OCI-LY3 (cell line): ENCODE measurements at regions not wholly inside any gene's neighbourhood (a gene's known extent, or its start where the extent isn't known, plus 50 kb on each side); places are given as distances from the start of the nearest gene placed in this dataset.

ENCODE experiments used
- H2AFZ ChIP-seq: fragments of 200-600, 300-600 bp; shearing (Covaris generic); 2 replicates; pipeline ENCODE4 v1.6.0; 2014; ENCODE audit warnings: antibody characterized with exemption, low read depth, low read length
- H3K27ac ChIP-seq: fragments of 200-600, 300-600 bp; sonication (generic); 2 replicates; pipeline ENCODE4 v1.5.1; 2014; ENCODE audit warnings: mild to moderate bottlenecking, low read length, moderate library complexity, mixed read lengths
- H3K27me3 ChIP-seq: fragments of 200-600, 300-600 bp; sonication (generic); 2 replicates; pipeline ENCODE4 v1.6.1; 2014; ENCODE audit warnings: low read depth, low read length, mixed read lengths
- H3K36me3 ChIP-seq: fragments of 200-600, 300-600 bp; sonication (generic); replicated peaks from 2 replicates; pipeline ENCODE3; 2014; ENCODE audit warnings: low read depth, low read length, mixed read lengths
- H3K4me1 ChIP-seq: fragments of 300-600, 200-600 bp; sonication (generic); 2 replicates; pipeline ENCODE4 v1.6.1; 2014; ENCODE audit warnings: low read length, mixed read lengths
- H3K4me2 ChIP-seq: fragments of 200-600, 300-600 bp; sonication (generic); 2 replicates; pipeline ENCODE4 v1.6.1; 2014; ENCODE audit warnings: low read length, mixed read lengths
- H3K4me3 ChIP-seq: fragments of 300-600, 200-600 bp; sonication (generic); 2 replicates; pipeline ENCODE4 v1.5.1; 2014; ENCODE audit warnings: antibody characterized with exemption, mild to moderate bottlenecking, low read length, moderate library complexity
- H3K79me2 ChIP-seq: fragments of 300-600, 200-600 bp; shearing (Covaris generic); 2 replicates; pipeline ENCODE4 v1.6.1; 2014; ENCODE audit warnings: mild to moderate bottlenecking, low read length, mixed read lengths
- H3K9ac ChIP-seq: fragments of 300-600, 200-600 bp; shearing (Covaris generic); 2 replicates; pipeline ENCODE4 v1.6.0; 2014; ENCODE audit warnings: mild to moderate bottlenecking, low read length, moderate library complexity
- H3K9me3 ChIP-seq: fragments of 200-600, 300-600 bp; shearing (Covaris generic); 2 replicates; pipeline ENCODE4 v1.6.1; 2014; ENCODE audit warnings: low read length, mixed read lengths; ENCODE audit not compliant: insufficient read depth
- H4K20me1 ChIP-seq: fragments of 200-600, 300-600 bp; sonication (generic); 2 replicates; pipeline ENCODE4 v1.6.1; 2016; ENCODE audit warnings: low read length, mixed read lengths; ENCODE audit not compliant: insufficient read depth
- CTCF ChIP-seq: fragments of 200-600, 300-600 bp; sonication (generic); IDR thresholded peaks from 2 replicates; pipeline ENCODE4 v1.5.1; 2014; ENCODE audit warnings: antibody characterized with exemption, low read length, low read depth
- EZH2phosphoT487 ChIP-seq: fragments of 200-600 bp; shearing (Covaris generic); IDR thresholded peaks from 2 replicates; pipeline ENCODE4 v1.6.1; 2018; ENCODE audit warnings: antibody characterized with exemption, mixed run types, low read depth

GRCh38 chr9:104256696-104257062 is 162.6 kb downstream of the SMC2 start:
- no peak for TF ChIP-seq CTCF
- no peak for TF ChIP-seq EZH2phosphoT487
- Histone ChIP-seq H3K27ac (no peak overlapping the region), H3K9me3 (no peaks in the 10 kb centered on the region; the same call in 1 of the 2 replicates), H4K20me1 (no peaks in the 10 kb centered on the region), H3K79me2 (no peaks in the 10 kb centered on the region), H3K27me3 (no peaks in the 10 kb centered on the region), H3K4me2 (no peak overlapping the region), H3K4me1 (peaks cover 4% of the 10 kb centered on the region; the same call in 1 of the 2 replicates), H3K9ac (no peak overlapping the region), H3K36me3 (no peaks in the 10 kb centered on the region), H2AFZ (no peak overlapping the region), H3K4me3 (no peak overlapping the region)

- H3K36me3 ChIP-seq: no peaks in the 10 kb centered on the region
- no peaks in the 10 kb centered on the region; the same call in 1 of the 2 replicates for H3K9me3 ChIP-seq
- H3K27ac ChIP-seq: no peak overlapping the region
- no peak overlapping the region for H2AFZ ChIP-seq
- H3K4me2 ChIP-seq: no peak overlapping the region
- no peak overlapping the region for H3K9ac ChIP-seq
- TF ChIP-seq EZH2phosphoT487: no peak
- no peak for TF ChIP-seq CTCF
- H3K4me3 ChIP-seq: no peak overlapping the region
- no peaks in the 10 kb centered on the region for H3K79me2 ChIP-seq
- no peaks in the 10 kb centered on the region for H3K27me3 ChIP-seq
- no peaks in the 10 kb centered on the region for H4K20me1 ChIP-seq
- H3K4me1 ChIP-seq: peaks cover 4% of the 10 kb centered on the region; the same call in 1 of the 2 replicates
Measured at GRCh38 chr9:104258296-104259011, 164.3 kb downstream of the SMC2 start.

- H4K20me1 ChIP-seq: no peaks in the 10 kb centered on the region
- H3K36me3 ChIP-seq: no peaks in the 10 kb centered on the region
- no peak overlapping the region for H3K4me2 ChIP-seq
- no peaks in the 10 kb centered on the region; the same call in 1 of the 2 replicates for H3K9me3 ChIP-seq
- peaks cover 4% of the 10 kb centered on the region; the same call in 1 of the 2 replicates for H3K4me1 ChIP-seq
- no peak overlapping the region for H3K4me3 ChIP-seq
- H3K27me3 ChIP-seq: no peaks in the 10 kb centered on the region
- H3K9ac ChIP-seq: no peak overlapping the region
- no peak overlapping the region for H3K27ac ChIP-seq
- H3K79me2 ChIP-seq: no peaks in the 10 kb centered on the region
- no peak for TF ChIP-seq CTCF
- no peak for TF ChIP-seq EZH2phosphoT487
- H2AFZ ChIP-seq: no peak overlapping the region
Measured at GRCh38 chr9:104260004-104260403, 165.9 kb downstream of the SMC2 start.

- no peaks in the 10 kb centered on the region for H3K9me3 ChIP-seq
- no peaks in the 10 kb centered on the region for H3K79me2 ChIP-seq
- no peak overlapping the region for H3K27ac ChIP-seq
- no peak overlapping the region for H2AFZ ChIP-seq
- H3K9ac ChIP-seq: no peak overlapping the region
- no peak overlapping the region for H3K4me3 ChIP-seq
- no peaks in the 10 kb centered on the region for H3K27me3 ChIP-seq
- H3K36me3 ChIP-seq: no peaks in the 10 kb centered on the region
- TF ChIP-seq CTCF (no peak), EZH2phosphoT487 (no peak)
- no peaks in the 10 kb centered on the region for H4K20me1 ChIP-seq
- H3K4me1 ChIP-seq: peaks cover 11% of the 10 kb centered on the region
- no peak overlapping the region for H3K4me2 ChIP-seq
Measured at GRCh38 chr9:104263942-104264341, 169.8 kb downstream of the SMC2 start.
